Right hindlimb (tissue), 1 donor: ENCODE measurements at regions not wholly inside any gene's neighbourhood (a gene's known extent, or its start where the extent isn't known, plus 50 kb on each side); places are given as distances from the start of the nearest gene placed in this dataset.

Source experiments
- DNase-seq: peaks from one replicate; pipeline ENCODE4 v3.0.0-alpha.2; 2018

DNA sequence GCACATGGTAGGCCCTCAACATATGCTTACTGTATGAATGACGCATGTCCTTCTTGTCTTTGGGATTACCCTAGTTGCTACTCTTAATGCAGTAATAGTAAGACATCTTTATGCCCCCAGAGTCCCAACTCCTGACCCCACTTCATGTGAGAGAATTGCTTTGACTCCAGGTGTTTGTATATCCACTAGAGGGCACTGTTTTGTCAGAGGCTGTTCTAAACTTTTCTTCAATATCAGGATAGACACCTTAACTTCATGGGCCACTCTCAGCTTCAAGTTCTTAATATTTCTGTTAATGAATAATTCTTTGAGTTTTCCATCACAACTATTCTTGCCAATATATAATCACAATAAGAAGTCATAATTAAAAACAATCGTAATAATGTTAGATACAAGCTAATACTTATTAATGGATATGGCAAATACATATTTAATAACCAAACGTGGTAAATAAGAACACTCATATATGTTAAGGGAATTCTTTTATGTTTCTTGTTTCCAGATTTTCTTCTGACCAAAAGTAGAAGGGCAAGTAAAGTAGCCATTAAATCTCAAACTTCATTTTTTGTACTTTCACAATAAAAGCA, 337.2 kb upstream of the DNAJC19 start:
- DNase-seq: no peak

DNA sequence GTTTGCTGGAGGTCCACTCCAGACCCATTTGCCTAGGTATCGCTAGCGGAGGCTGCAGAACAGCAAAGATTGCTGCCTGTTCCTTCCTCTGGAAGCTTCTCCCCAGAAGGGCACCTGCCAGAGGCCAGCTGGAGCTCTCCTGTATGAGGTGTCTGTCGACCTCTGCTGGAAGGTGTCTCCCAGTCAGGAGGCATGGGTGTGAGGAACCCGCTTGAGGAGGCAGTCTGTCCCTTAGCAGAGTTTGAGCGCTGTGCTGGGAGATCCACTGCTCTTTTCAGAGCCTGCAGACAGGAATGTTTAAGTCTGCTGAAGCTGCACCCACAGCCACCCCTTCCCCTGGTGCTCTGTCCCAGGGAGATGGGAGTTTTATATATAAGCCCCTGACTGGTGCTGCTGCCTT, 335.0 kb upstream of the DNAJC19 start:
- DNase-seq: peak; percentile 14

DNA sequence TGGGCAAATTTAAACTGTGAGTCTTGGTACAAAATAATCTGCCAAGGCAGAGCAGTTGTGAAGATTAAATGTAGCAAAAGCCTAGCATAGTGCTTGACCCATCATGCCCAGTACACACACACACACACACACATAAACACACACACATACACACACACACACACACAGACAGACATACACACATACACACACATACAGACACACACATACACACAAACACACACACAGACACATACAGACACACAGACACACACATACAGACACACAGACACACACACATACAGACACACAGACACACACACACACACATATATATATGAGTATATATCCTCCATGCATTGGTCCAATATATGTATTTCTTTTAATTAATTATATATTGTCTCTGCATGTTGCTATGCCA, 328.8 kb upstream of the DNAJC19 start:
- no peak for DNase-seq

DNA sequence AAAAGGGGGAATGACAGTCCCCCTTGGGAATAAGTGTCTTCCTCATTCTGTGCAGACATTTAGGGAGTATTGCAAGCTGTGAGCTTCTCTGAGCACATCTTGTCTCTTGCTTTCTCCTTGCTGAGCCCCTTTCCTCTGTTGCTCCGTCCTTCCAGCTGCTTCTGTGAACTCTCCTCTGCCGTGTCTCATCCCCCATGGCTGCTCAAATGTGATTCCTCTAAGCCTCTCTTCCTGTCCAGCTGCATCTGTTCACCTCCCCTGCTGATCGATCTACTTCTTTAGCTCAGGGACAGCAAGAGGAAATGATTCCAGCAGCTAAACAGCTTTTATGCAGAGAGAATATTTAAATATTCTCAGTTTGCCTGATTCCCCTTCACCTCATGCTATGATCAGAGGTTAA, 328.0 kb upstream of the DNAJC19 start:
- DNase-seq: no peak

DNA sequence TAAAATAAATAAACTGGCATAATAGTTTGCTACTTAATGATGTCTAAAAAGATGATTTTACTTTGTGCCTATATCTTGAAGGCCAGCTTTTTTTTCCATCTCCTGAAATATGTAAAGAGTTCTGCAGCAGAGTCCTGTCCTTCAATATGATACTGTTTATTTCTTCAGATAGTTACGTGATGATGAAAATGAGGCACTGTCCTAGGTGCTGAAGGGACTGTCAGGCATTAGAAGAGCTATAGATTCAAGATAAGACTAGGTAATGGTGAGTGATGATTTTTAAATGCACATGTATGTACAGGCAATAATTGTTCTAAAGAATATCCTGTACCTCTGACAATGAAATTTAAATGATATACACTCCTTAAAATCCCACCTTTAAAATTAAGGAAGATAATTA, 326.9 kb upstream of the DNAJC19 start:
- DNase-seq: no peak

DNA sequence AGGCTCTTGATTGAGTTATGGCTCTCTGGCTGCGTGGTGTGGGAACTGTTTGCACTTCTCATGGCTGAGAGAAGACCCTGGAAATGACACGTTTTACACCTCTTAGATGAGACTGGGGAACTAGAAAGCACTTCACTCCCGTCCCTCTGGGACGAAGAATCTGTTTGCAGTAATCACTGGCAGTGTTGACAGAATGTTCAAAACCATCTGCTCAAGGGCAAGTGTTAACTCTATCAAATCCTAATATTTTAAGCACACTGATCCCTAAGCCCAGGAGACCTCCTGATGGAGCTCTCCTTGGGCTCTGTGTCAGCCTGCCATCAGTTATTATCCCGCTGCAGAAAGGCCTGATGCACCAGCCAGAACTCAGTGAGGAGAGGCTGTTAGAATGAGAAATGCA, 323.8 kb upstream of the DNAJC19 start:
- DNase-seq: no peak

DNA sequence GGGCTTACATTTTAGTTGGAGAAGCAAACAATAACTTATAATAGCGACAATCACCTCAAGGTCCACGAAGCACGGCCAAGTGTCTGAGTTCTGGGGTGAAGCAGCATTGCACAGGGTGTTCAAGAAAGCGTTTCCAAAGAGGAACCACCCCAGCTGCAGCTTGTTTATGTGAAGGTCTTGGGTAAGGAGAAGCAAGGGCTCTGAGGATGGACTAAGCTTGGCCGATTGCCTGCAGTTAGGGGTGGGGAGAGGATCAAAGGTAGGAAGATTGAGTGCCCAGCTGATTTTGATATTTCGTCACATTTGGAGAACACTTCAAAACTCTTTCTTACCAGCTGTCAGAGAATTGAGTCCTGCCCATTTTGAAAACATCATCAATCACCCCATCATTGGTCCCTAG, 321.6 kb upstream of the DNAJC19 start:
- DNase-seq: no peak

DNA sequence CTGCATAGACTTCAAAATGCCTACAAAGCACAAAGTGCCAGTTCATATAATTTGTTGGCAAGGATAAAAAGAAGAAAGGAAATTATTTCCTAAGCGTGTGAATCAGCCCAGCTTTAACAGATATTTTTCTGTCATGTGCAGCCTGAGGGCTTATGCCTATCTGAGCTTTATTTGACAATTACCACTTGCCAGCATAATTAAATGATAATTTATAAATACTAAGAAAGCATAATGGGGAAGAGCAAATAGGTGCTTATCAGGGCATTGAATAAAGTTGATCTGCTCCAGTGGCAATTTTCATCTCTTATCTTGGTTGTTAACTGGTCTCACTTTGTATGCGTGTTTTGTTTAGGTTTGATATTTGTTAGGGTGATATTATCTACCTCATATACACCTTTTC, 313.4 kb upstream of the DNAJC19 start:
- DNase-seq: no peak

DNA sequence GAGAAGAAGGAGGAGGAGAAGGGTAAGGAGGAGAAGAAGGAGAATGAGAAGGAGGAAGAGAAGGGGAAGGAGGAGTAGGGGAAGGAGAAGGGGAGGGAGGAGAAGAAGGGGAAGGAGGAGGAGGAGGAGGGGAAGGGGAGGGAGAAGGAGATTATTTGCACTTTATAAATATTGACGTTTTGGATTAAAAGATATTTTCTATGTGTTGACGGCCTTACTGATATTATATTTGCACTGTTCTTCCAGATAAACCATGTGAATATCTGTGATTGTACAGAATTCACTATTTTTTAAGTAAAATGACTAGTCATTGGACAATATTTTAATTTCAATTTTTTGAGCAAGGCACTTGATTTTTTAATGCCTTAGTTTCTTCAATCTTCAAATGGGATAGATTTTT, 310.5 kb upstream of the DNAJC19 start:
- DNase-seq: no peak

DNA sequence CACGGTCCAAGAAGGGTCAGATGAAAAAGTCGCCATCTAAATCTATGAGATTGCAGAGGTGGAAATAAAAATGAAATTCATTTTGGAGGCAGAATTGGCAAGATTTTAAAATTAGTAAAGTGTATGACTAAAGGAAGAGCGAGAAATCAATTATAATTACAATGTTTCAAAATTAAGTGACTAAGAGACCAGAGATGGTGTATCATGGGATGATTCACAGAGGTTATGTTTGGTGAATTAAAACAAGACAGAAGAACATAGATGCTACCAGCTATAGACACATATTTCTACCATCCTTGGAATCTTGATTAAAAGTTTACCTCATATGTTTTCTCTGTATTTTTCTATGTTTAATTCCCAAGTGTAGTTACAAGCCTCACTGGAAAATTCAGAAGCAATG, 308.9 kb upstream of the DNAJC19 start:
- DNase-seq: no peak

DNA sequence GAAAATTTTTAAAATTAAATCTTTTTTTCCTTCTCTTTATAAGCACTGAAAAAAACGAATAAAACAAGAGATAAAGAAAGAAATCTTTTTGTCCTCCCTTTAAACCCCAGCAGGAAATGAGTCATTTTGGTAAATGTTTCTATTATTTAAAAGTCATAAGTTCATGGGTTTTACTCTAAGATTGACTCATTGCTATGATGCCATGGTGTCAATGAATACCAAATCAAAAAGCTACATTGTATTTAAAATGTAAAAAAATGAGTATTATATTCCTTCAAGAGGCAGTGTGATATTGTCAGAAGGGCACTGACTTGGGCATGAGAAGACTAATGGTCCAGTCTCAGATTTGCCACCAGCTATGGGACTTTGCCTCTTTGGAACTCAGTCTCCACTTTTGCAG, 303.4 kb upstream of the DNAJC19 start:
- no peak for DNase-seq

DNA sequence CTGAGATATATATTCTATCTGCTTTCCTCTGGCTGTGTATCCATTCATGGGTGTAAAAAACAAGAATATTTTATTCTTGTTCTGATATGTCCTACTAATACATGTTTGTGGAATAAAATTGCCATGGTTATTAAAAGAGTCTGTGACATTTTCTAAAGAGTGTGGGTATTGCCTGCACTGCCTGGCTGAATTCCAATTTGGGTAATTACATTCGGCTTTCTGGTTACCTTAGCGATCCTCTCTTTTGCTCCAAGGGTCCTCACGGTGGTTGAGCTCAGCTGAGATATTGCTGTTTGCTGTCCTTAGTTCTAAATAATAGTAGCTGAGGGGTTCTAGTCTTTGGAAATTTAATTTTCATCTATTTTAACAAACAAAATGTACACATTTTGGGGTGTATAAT, 301.4 kb upstream of the DNAJC19 start:
- DNase-seq: no peak

DNA sequence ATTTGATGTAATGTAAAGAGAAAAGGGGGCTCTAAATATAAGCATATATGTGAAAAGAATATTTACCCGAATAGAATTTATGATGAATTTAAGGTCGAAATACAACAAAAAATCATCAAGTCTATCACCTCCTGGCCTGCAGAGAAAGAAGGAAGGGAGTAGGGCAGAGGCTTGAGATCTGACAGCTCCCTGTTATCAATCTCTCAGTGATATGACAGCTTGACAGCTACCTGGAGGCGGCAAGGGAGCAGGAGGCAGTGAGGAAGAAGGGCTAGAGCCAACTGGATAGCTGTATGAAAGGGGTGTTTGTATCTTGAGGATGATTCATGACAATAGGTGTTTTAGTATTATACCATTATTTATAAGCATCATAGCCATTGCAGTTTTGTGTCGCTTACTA, 299.8 kb upstream of the DNAJC19 start:
- DNase-seq: no peak

DNA sequence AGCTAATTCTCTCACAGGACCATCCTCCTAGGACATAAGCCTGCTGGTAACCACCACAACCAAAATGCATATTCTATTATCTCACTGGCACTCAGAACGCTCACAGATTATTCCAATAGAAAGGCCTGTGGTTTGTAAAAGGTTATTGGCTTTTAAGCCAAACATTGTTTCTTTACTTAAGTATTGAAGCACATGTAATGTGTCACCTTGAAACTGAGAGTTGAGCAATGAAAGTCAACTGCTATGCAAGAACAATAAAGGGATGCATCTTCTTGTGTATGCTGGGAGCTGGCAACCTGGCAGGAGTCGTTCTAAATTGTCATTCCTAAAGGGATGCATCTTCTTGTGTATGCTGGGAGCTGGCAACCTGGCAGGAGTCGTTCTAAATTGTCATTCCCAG, 298.6 kb upstream of the DNAJC19 start:
- no peak for DNase-seq

DNA sequence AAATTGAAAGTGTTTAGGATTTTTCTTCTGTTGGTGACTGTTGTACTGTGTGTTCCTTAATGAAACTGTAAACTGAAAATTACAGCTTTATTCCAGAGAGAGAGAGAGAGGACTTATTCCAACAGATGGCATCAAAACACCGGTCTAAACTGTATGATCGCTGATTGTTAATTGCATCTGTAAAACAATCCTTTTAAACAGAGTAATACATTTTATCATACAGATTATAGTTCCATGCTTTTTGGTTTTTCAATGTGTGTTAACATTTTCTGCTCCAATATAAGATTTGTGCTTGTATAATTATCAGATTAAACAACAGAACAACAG, 289.7 kb upstream of the DNAJC19 start:
- DNase-seq: no peak

DNA sequence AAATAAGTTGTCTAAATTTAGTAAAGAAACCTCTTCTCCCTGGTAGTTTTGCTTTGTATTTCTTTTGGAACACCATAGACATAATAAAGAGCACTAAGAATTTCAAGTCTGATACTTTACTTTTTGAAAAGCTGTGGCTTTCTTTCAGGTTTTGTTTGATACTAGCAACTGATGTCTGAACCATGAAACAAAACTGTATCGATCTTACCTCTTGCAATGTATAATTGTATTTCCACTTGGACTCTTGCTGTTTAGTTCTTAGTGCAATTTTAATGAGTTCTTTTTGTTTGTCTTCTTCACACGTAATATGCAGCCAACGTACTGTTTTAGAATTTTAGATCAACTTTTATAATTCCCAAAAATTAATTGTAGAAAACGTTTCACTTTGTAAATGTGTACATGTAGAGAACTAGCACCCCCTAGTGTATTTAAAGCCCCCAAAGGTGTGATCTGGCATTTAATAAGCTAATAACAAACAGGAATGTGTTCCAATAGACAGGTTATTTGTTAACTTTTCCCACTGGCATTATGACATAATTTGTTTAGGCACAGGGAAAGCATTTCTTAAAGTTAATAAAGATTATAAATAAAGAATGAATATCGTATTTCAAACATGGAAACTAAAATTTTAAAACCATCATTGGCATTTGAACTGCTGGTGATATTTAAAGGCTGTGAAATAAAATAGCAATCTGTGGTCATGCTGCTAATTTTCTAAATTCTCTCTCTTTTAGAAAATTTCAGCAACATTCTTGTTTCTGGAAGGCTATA, 289.1 kb upstream of the DNAJC19 start:
- DNase-seq: no peak

DNA sequence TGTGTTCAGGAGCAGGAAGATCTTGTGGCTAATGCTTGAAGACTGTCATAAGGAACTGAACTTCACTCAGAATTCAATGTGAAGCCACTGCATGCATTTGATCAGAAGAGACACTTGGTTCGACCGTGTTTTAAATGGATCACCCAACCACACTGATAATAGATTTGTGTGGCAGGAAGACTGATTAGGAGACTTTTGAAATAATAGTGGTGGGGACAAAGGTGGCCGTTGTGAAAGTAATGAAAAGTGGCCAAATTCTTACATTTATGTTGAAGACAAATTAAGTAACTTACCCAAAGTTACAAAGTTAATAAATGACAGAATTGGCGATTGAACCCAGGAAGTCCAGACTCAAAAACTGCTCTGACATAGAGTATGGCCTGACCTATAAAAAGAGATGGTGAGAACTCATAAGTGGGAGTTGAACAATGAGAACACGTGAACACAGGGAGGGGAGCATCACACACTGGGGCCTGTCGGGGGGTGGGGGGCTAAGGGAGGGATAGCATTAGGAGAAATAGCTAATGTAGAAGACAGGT, 286.9 kb upstream of the DNAJC19 start:
- DNase-seq: no peak

DNA sequence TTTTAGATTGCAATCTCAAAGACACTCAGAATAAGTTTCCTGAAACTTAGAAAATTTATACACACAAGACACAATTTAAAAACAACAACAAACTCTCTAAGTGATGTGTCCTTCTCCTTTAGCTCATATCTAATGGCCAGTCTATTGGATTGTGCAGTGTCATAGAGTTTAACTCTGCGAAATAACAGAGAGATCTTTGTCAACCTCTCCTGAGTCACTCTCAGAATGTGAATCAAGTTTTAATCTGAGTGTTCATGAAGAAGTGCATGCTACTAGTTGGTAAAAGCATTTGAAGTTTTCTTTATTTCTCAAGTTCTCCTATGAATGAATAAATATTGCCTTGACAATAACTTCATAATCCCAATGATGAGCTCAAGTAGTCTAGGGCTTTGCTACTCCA, 284.5 kb upstream of the DNAJC19 start:
- DNase-seq: no peak

DNA sequence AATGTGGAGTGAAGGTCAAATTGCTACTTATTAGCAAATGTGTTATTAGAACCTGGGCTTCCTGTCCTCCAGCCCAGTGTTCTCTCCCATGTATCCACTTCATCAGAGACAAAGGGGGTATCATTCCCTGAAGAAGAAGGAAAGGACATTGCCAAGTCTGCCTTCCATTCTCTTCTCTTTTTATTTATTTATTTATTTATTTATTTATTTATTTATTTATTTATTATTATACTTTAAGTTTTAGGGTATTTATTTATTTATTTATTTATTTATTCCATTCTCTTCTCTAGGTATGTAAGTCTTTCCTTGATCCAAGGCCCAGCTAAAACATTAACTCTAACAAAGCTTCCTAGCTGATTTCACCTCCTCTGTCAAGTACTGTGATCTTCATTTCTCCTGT, 277.8 kb upstream of the DNAJC19 start:
- DNase-seq: no peak

DNA sequence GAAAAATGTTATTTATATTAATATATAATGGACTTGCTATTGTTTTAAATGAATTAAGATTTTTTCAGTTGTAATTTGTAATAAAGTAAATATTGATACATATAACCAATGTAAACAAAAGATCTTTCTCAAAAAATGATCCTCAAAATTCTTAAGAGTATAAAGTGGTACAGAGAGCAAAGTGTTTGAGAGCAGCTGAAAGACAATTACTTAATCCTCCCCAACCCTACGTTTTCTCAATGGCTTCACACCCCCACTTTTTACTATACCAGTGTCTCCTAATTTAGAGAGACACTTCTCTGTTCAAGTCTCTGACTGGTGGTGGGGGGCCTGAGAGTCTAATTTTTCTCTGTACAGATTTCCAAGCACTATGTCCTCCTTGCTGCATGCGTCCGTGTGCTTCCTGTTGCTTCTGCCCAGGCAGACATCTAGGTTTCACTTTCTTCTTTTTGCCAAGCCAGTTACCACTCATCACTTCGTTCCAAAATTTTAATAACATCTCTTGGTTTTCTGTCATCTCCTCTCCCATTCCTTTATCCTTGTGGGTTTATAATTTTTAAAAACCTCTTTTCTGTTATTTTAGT, 276.3 kb upstream of the DNAJC19 start:
- DNase-seq: no peak

DNA sequence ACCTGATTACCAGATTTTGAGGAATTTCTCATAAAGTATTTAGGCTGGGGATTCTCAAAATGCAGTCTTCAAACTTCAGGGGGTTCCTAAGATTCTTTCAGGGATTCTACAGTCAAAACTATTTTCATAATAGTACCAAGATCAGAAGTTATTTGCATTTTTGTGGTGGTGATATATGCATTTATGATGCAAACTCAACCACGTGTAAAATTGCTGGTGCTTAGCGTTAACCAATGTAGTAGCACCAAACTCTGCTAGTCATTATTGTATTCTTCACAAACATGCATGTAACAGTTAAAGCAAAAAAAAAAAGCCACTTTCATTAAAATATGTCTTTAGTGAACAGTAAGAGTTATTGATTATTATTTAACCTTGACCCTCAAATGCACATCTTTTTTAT, 274.9 kb upstream of the DNAJC19 start:
- DNase-seq: no peak

DNA sequence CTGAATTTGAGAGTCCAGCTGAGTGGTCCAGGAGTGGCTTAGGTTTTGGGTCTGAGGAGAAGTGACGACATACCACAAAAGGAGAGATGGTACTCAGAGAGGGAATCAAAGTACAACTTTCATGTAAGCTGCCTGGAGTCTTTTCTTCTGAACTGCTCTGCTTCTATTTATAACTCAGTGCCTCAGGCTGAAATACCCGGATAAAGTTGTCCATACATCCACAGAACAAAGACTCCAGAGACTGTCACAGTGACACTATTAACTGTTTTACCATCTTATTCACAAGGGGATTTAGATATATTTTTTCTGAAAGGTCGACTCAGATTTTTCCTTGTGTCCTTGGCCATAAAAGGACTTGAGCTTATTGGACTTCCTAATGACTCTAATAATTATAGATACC, 264.3 kb upstream of the DNAJC19 start:
- DNase-seq: no peak

DNA sequence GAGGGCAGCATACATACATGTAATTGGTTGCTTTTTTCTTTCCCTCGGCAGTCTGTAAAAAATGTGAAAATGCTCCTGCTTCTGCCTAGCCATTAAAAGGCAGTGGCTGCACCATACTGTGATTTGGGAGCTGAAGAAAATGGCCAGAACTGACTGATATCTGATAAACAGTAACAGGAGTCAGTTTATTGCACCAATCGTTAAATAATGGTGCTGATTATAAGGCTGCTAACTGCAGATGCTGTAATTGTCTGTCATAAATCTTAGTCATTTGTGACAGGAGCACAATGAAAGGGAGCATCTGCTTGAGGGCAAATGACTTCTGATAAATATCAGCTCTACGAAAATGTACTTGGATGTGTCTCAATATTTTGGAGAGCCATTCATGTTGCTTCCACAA, 263.1 kb upstream of the DNAJC19 start:
- DNase-seq: no peak

DNA sequence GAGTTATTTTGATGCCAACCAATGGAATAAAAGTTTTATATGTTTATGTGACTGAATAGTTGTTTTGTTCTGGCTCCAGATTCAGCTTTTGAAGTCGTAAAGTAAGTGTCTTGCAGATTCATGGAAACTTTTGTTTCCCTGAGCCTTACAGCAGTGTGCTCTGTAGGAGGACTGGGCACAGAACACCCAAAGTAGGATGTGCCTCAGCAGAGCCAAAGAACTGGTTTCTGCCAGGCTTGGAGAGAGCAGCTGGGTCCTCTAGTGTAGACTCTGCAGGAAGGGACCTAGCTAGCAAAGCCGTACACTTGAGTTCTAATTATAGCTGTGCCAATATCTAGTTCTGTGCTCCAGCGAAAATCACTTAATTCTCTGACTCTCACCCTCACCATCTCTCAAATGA, 261.2 kb upstream of the DNAJC19 start:
- no peak for DNase-seq

DNA sequence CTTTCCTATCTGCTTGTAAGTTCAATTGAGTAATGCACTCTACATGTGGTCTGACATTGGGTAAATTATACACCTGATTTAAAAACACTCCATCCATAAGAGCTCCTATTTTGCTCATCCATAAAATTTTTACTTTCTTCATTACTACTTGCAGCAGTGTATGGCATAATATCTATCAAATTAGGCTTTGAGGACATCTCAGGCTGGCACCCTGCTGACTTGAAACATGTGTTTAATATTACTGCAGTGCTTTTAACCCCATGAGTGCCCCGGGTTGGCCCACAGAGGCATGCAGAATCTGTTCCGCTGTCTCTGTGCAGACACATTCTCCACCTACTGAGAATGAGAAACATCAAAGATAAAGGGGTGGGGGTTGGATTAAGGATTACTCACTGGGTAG, 249.9 kb upstream of the DNAJC19 start:
- no peak for DNase-seq
